Posterior vena cava (tissue), 2 donors: ENCODE measurements at regions not wholly inside any gene's neighbourhood (a gene's known extent, or its start where the extent isn't known, plus 50 kb on each side); places are given as distances from the start of the nearest gene placed in this dataset.
"Not testable (repeated sequence)": the region's sequence is repeated elsewhere in the genome, so short reads cannot be mapped to it uniquely, and the experiment has no call there.

Source experiments
- DNase-seq: peaks from one replicate; pipeline ENCODE4 v3.0.0-alpha.2; 2020; ENCODE audit warnings: low spot score
- intact Hi-C, 2 donors: fragments of 100-400 bp; cut with DNase I; formaldehyde crosslinking; loops; one replicate each; pipeline versions ENCODE4 v1.14.1 to v1.14.2; 2022 to 2023
- donor health status: DM: yes; HTN: yes; CAD: no.
- donor health status: DM: yes; HTN: yes; CAD: no.

DNA sequence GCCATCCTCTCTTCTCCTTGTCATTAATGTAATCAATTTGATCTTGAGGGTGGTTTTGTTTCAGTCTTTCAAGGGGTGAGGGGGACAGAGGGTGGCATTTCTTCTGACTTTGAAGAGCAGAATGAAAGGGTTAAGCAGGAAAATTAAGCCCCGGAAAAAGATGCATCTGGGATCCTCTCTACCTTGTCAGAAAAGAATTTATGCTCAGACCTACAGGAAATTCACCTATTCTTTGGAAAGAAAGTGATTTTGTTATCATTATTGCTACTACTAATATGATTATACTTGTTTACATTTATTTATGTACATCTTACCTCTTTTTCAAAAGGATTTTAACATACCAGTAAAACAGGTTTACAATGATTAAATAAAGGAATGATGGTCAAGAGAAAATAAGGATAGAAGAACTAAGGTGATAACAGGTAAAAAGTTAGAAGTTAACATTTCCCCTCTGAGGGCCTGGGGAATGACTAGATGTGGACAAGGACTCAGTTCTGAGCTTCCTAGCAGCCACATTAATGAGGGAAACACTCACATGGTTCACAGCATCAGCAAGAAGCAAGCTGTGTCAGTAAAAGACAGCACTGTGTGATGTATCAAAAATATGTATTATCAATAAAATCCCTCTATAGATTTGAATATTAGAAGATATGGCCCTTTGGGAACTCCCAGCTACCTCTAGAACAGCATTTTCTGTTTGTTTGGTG is 151.4 kb downstream of the MYCN start:
- intact Hi-C loops: no loop called here

GRCh38 chr2:16090650-16091575 is 150.6 kb downstream of the MYCN start:
- intact Hi-C loops: no loop called here
- DNase-seq: no peak

More for the DNA sequence above, 151.4 kb downstream of the MYCN start:
- no peak for DNase-seq

- DNase-seq, intact Hi-C loops: not testable (repeated sequence)
Measured at GRCh38 chr2:16089491-16089890, 149.1 kb downstream of the MYCN start.

- intact Hi-C loops: no loop called here
- no peak for DNase-seq
Measured at GRCh38 chr2:16088802-16089112, 148.4 kb downstream of the MYCN start.

GRCh38 chr2:16088035-16088801 is 147.9 kb downstream of the MYCN start:
- intact Hi-C loops: no loop called here
- no peak for DNase-seq

DNA sequence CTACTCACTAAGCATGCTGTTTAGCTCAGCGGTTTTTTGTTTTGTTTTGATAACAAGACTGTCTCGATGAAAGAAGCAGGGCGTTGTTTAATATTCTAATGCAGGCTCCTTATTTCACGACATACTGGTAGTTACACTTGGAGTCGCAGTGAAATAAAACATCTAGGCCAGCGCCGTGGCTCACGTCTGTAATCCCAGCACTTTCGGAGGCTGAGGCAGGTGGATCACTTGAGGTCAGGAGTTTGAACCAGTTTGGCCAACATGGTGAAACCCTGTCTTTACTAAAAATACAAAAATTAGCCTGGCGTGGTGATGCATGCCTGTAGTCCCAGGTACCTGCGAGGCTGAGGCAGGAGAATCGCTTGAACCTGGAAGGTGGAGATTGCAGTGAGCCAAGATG is 145.8 kb downstream of the MYCN start:
- DNase-seq, intact Hi-C loops: not testable (repeated sequence)

DNA sequence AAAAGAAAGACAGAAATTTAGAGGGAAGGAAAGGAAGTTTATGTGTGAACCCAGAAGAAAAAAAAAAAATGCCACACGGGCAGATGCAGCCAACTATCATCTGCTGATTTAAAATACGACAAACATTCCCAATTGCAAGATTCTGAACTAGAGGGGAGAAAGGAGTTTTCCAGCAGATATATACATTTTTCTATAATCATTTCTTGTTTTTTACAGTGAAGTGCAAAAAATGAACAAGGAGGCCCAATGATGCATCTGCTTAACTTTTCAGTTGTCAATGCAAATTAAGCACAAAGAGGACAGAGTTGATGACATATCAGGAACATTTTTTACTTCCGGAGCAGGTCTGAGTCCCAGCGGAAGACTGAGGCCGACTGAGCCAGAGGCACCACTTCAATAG is 144.7 kb downstream of the MYCN start:
- intact Hi-C loops: no loop called here

DNA sequence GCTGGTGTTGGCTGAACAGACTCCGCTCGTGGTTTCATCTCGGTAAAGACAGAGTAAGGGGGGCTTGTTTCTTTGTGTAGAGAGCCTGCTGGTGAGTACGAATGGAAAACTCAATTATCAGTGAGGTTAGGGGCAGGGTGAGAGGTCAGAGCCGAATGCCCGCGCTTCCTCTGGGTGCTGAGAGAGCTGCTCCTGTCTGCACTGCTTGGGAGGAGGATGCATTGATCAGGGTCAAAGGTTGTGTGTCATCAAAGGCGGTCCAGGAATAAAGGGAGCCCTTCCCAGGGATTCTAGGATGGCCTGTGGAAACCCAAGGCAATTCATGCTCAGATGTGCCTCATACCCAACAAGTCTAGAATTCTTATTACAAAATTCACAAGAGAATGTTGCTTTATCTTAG is 143.9 kb downstream of the MYCN start:
- no peak for DNase-seq
- intact Hi-C loops: no loop called here

More for the DNA sequence above, 144.7 kb downstream of the MYCN start:
- no peak for DNase-seq

GRCh38 chr2:16082276-16082675 is 141.9 kb downstream of the MYCN start:
- intact Hi-C loops: no loop called here
- no peak for DNase-seq

GRCh38 chr2:16081316-16082200 is 141.2 kb downstream of the MYCN start:
- DNase-seq: no peak
- intact Hi-C loops: no loop called here

GRCh38 chr2:16080516-16080915 is 140.2 kb downstream of the MYCN start:
- no peak for DNase-seq
- intact Hi-C loops: no loop called here

DNA sequence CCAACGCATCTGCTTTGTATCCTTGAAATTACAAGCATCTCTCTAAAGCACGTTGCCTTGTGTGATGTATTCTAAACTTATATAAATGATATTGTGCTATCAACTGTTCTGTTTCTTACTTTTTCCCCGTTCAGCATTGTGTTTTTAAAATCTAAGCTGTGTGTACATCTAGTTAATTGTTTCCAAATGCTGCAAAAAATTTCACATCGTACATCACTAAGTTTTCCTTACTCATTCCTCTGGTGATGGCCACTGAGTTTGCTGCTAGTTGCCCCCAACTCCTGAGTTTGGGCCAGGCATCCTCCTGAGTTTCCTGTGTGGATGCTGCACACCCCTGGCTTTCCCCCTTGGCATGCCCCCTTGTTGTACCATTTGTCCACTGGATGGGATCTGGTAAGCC is 139.7 kb downstream of the MYCN start:
- intact Hi-C loops: no loop called here
- no peak for DNase-seq

GRCh38 chr2:16079637-16080036 is 139.3 kb downstream of the MYCN start:
- intact Hi-C loops: no loop called here
- no peak for DNase-seq

DNA sequence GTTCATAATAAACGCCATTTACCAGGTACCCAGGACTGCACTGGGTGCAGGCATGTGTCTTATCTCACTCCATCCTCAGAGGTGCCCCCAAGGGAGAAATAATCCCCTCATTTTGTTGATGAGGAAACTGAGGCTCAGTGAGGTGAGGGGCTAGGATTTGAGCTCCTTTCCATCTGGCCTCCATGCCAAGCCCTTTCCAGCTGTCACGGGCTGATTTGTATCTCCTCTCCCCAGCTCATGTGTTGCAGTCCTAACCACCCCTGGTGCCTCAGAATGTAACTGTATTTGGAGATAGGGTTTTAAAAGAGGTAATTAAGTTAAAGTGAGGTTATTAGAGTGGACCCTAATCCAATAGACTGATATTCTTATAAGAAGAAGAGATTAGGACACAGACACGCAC is 137.3 kb downstream of the MYCN start:
- intact Hi-C loops: no loop called here
- DNase-seq: no peak

- DNase-seq: no peak
- intact Hi-C loops: no loop called here
Measured at GRCh38 chr2:16076911-16077310, 136.6 kb downstream of the MYCN start.

DNA sequence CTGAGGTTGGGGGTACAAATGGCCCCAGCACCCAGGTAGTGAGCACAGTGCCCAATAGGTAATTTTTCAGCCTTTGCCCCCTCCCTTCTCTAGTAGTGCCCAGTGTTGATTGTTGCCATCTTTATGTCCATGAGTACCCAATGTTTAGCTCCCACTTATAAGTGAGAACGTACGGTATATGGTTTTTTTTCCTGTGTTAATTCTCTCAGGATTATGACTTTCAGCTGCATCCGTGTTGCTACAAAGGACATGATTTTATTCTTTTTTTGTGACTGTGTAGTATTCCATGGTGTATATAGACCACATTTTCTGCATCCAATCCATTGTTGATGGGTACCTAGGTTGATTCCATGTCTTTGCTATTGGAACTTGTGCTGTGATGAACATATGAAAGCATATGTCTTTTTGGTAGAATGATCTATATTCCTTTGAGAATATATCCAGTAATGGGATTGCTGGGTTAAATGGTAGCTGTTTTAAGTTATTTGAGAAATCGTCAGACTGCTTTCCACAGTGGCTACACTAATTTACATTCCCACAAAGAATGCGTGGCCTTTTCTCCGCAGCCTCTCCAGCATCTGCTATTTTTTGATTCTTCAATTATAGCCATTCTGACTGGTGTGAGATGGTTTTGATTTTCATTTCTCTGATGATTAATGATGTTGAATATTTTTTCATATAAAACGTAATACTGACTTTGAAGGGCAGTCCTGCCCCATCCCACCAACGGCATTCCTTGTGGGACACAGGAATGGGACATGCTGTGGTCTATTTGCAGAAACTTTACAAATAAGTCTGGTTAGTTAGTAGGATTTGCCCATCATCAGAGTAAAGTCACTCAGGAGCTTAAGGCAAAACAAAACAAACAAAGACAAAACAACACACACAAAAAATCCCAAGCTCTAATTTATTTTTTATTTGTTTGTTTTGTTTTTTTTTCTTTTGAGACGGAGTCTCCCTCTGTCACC is 135.0 kb downstream of the MYCN start:
- intact Hi-C loops: no loop called here
- no peak for DNase-seq

DNA sequence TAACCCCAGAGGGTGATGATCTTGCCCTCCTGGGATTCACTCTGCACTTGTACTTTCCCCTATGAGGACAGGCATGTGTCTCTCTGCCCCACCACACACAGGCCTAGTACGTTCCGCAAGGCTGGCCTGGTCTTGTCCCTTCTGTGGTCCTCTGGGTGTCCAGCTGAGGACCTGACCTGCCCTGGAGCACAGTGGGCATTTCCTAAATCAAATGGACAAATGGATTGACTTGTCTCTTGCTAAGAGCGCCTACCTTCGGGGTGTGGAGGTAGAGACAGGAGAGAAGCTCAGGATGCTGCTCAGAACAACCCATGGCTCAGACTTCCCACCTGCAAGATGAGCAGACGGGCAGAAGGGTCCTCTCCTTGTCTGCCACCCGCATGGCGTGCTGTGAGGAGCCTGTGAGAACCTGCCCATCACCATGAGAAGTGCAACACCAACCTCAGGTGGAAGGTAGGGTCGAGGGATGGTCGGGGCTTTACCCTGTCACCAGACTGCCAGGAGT is 133.6 kb downstream of the MYCN start:
- intact Hi-C loops: no loop called here
- DNase-seq: no peak

DNA sequence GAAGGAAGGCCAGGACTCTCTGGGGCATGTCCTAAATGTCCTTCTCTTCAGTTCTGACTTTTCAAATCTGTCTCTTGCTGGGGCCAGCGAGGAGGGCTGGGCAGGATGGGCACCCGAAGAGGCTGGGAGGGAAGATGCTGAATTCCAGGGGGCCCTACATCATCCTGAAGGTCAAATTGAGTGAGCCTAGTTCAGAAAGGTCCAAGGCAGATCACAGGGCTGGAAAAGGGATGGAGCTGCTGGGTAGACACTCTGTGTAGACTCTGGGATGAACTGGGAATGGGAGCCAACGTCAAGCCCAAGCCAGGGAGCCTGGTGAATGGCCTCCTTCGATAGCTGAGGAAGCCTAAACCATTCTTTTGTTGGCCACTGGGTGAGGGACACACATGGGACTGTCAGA is 133.1 kb downstream of the MYCN start:
- DNase-seq: no peak
- intact Hi-C loops: no loop called here
